Lower lobe of right lung (tissue), 2 donors: ENCODE measurements at regions not wholly inside any gene's neighbourhood (a gene's known extent, or its start where the extent isn't known, plus 50 kb on each side); places are given as distances from the start of the nearest gene placed in this dataset.

Source experiments
- ATAC-seq, 2 donors: fragments of 200-7000 bp; cut with Tn5 transposase; one replicate each; pipeline ENCODE4 v1.9.1; 2020 to 2022; ENCODE audit warnings: mild to moderate bottlenecking in 2 of 2, moderate library complexity in 2 of 2
- DNase-seq: peaks from one replicate; pipeline ENCODE4 v3.0.0-alpha.2; 2020
- H3K27ac ChIP-seq: fragments of 200-600 bp; one replicate; pipeline ENCODE4 v1.8.0; 2022
- H3K27me3 ChIP-seq: fragments of 200-600 bp; one replicate; pipeline ENCODE4 v1.8.0; 2022; ENCODE audit warnings: low read depth
- H3K36me3 ChIP-seq: fragments of 200-600 bp; one replicate; pipeline ENCODE4 v1.8.0; 2022; ENCODE audit warnings: mild to moderate bottlenecking
- H3K4me1 ChIP-seq: fragments of 200-600 bp; one replicate; pipeline ENCODE4 v1.8.0; 2022
- H3K4me3 ChIP-seq: fragments of 200-600 bp; one replicate; pipeline ENCODE4 v1.8.0; 2022; ENCODE audit warnings: mild to moderate bottlenecking
- H3K9me3 ChIP-seq: fragments of 200-600 bp; one replicate; pipeline ENCODE4 v1.8.0; 2022
- CTCF ChIP-seq: fragments of 200-600 bp; IDR thresholded peaks from one replicate; pipeline ENCODE4 v1.8.0; 2022; ENCODE audit warnings: antibody characterized with exemption, mild to moderate bottlenecking
- intact Hi-C: fragments of 100-400 bp; cut with DNase I; formaldehyde crosslinking; loops from one replicate; pipeline ENCODE4 v1.11.0; 2022
- donor health status: DM: no; HTN: yes; CAD: no; lungs with severe emphysema.

GRCh38 chr3:110628650-110629301 lies 442.8 kb upstream of the NECTIN3 start:
- Histone ChIP-seq H3K27ac (no peak overlapping the region), H3K36me3 (no peaks in the 10 kb centered on the region), H3K9me3 (no peaks in the 10 kb centered on the region), H3K4me3 (no peak overlapping the region), H3K4me1 (no peaks in the 10 kb centered on the region), H3K27me3 (no peaks in the 10 kb centered on the region)
- intact Hi-C loops: no loop called here
- no peak for ATAC-seq
- DNase-seq: no peak
- no peak for TF ChIP-seq CTCF

- ATAC-seq: no peak
- intact Hi-C loops: no loop called here
Measured at GRCh38 chr3:110629917-110630316, 441.7 kb upstream of the NECTIN3 start.

GRCh38 chr3:110644203-110644602 lies 427.4 kb upstream of the NECTIN3 start:
- no peak for TF ChIP-seq CTCF
- Histone ChIP-seq H3K27me3 (no peaks in the 10 kb centered on the region), H3K4me1 (no peaks in the 10 kb centered on the region), H3K4me3 (no peak overlapping the region), H3K27ac (no peak overlapping the region), H3K36me3 (no peaks in the 10 kb centered on the region), H3K9me3 (no peaks in the 10 kb centered on the region)
- intact Hi-C loops: no loop called here
- ATAC-seq: no peak
- DNase-seq: no peak

More at GRCh38 chr3:110629917-110630316, 441.7 kb upstream of the NECTIN3 start:
- no peak for TF ChIP-seq CTCF
- Histone ChIP-seq H3K36me3 (no peaks in the 10 kb centered on the region), H3K4me1 (no peaks in the 10 kb centered on the region), H3K4me3 (no peak overlapping the region), H3K27me3 (no peaks in the 10 kb centered on the region), H3K27ac (no peak overlapping the region), H3K9me3 (no peaks in the 10 kb centered on the region)
- DNase-seq: no peak

GRCh38 chr3:110646055-110646454 lies 425.6 kb upstream of the NECTIN3 start:
- ATAC-seq: no peak
- Histone ChIP-seq H3K27ac (no peak overlapping the region), H3K27me3 (no peaks in the 10 kb centered on the region), H3K36me3 (no peaks in the 10 kb centered on the region), H3K4me3 (no peak overlapping the region), H3K4me1 (no peaks in the 10 kb centered on the region), H3K9me3 (no peaks in the 10 kb centered on the region)
- no peak for DNase-seq
- TF ChIP-seq CTCF: no peak
- intact Hi-C loops: no loop called here

- TF ChIP-seq CTCF: no peak
Measured at GRCh38 chr3:110646496-110646895, 425.1 kb upstream of the NECTIN3 start.

More at GRCh38 chr3:110646496-110646895, 425.1 kb upstream of the NECTIN3 start:
- Histone ChIP-seq H3K4me3 (no peak overlapping the region), H3K27me3 (no peaks in the 10 kb centered on the region), H3K4me1 (no peaks in the 10 kb centered on the region), H3K27ac (no peak overlapping the region), H3K36me3 (no peaks in the 10 kb centered on the region), H3K9me3 (no peaks in the 10 kb centered on the region)
- intact Hi-C loops: no loop called here
- no peak for DNase-seq
- no peak for ATAC-seq
